Stimulated activated CD4-positive, alpha-beta T cell treated with anti-CD3 and anti-CD28 coated beads, TNF-alpha, amount 100 ng/mL, for 4 hours (primary cell): ENCODE measurements at regions not wholly inside any gene's neighbourhood (a gene's known extent, or its start where the extent isn't known, plus 50 kb on each side); places are given as distances from the start of the nearest gene placed in this dataset.
"Not testable (repeated sequence)": the region's sequence is repeated elsewhere in the genome, so short reads cannot be mapped to it uniquely, and the experiment has no call there.

Experiments
- DNase-seq, 3 experiments: peaks; one replicate each; pipeline ENCODE4 v3.0.0-alpha.2; 2020; ENCODE audit warnings: low read depth in 3 of 3

DNA sequence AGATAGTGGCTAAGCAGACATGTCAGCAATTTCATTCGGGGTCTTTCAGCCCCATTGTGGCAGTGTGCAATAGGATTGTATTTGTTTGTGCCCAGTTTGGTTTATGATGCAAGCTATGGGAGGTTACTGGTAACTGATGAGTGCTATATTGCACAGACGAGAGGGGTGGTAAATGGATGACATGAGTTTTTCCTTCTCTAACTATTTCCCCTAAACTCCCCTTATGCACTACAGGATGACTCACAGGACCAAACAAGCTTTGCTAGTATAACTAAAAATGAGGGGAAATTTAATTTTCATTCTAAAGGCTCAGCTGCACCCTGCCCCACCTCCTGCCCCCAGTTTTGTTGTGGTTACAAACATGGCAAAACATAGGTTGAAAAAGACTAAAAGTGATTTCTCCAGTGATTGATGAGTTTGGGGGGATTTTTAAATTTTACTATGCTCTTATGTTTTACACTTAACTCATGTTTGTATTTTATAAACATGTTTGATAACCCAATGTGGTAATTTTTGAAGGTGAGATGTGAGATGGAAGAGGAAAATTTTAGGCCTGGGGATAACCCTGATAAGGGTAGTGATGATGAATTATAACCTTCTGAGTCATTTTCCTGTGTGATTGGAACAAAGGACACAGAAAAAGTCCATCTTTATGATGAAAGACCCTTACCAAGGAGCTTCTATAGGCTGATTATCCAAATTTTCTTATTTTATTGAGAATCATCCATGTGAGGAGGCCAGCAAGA lies 60.8 kb upstream of the NAMPT start:
- DNase-seq, result peak in 2 of 3 experiments; percentile 25 to 26

DNA sequence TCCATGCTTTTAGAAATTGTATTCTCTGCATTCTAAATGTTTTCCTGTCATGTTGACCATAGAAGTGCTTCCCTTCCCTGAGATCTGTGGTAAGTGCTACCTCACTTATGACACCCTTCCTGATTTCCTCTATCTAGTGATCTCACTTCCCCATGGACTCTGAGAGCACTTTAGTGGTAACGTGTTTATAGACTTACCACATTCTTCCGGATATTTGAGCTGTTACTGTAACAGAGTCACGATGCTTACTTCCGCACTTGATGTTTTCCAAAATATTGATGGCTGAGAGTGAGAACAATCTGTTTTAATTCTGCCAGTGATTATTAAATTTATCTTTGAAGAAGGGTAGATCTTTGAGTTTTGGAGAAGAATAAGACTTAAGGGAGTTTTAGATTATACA lies 60.1 kb upstream of the NAMPT start:
- DNase-seq, result no peak

DNA sequence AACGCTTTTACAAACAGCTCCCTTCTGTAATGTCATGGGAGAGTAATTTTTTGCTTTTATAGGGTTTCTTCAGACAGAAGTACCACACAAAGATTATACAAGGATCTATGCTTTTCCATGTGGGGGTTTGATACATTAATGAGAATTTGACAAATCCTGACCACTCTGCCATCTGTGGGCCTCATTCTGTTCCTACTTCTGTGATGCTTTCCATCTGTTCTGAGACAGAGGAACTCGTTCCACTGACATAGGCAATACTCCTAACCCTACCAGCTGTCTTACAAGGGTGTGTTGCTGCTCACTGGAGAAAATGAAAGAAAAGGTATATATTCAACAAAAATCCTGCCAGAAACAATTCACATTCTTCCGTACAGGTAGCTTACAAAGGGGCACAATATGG lies 59.4 kb upstream of the NAMPT start:
- no peak for DNase-seq

DNA sequence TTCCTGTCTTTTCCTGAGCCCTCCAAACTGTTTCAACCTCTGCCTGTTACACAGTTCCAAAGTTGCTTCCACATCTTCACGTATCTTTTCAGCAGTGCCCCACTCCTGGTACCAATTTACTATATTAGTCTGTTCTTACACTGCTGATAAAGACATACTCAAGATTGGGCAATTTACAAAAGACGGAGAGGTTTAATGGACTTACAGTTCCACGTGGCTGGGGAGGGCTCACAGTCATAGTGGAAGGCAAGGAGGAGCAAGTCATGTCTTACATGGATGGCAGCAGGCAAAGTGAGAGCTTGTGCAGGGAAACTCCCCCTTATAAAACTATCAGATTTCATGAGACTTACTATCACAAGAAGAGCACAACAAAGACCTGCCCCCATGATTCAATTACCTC lies 57.3 kb upstream of the NAMPT start:
- DNase-seq, result not testable (repeated sequence)

DNA sequence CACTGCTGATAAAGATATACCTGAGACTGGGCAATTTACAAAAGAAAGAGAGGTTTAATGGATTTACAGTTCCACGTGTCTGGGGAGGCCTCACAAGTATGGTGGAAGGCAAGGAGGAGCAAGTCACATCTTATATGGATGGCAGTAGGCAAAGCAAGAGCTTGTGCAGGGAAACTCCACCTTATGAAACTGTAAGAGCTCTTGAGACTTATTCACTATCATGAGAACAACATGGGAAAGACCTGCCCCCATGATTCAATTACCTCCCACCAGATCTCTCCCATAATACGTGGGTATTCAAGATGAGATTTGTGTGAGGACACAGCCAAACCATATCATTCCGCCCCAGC lies 55.4 kb upstream of the NAMPT start:
- not testable (repeated sequence) for DNase-seq

DNA sequence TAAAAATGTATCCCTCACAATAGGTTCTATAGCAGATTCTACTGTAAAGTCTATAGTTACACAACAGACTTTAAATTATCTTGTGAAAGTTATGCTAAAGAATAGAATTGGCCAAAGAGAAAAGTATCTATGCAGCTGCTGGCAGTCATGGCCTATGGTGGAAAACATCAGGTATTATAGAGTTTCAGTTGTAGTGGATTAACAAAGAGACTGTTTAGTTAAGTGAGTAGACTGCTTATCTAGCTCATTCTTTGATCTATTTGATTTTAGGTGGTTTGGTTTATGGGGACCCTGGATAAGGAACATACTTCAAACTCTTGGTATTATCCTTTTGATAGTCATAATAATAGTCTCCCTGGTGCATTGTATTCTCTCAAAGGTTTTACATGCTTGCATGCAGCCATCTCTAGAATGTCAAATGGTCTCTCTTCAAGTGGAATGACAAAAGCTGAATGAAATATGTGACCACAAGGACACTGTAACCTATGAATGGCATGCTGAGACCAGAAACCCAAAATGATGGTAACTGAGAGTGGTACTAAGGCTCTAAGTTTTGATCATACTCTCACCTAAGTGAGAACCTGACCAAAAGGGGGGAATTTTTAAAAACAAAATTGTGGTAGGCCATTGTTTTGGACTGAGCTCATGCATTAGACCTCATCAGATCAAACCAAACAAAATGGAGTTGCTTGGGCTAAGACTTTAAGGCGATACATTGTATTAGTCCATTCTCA lies 54.9 kb upstream of the NAMPT start:
- no peak for DNase-seq

DNA sequence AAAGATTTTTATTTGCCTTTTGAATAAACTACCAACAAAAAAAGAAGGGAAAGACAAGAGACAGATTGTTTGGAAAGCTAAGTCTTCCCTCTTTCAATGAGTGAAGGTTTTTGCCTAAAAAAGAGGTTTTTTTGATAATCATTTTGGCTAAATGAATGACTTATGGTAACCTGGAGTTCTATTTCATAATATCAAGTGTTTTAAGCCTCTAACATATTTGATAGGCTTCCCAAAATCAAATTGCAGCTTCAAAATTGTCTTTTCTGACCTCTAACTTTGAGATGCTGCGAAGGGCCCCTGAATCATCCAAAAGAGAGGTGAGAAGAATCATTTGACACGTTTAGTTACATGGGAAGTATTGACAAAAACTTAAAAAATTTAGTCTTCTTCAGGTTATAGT lies 53.0 kb upstream of the NAMPT start:
- no peak for DNase-seq

DNA sequence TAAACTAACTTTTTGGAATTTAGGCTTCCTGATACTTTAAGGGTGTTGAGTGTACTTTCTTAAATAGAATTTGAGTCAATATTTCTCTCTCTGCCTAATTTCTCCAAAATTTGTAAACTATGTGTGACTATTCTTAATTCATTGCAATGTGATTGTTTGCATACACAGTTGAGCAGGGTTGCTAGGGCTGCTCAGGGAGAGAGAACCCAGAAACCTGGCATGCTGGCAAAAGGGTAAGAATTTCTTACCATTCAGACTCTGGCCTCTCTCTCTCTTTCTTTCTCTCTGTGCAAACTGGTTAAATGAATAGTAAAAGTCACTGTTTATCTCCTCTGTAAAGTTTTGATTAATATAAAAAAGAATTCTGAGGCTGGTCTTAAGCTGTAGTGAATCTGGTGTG lies 51.0 kb upstream of the NAMPT start:
- no peak for DNase-seq
